IMR-90 (cell line): ENCODE measurements at regions not wholly inside any gene's neighbourhood (a gene's known extent, or its start where the extent isn't known, plus 50 kb on each side); places are given as distances from the start of the nearest gene placed in this dataset.

ENCODE experiments used
- ATAC-seq: fragments of 200-7000 bp; cut with Tn5 transposase; 2 replicates; pipeline ENCODE4 v1.9.1; 2020; ENCODE audit warnings: low read depth, mild to moderate bottlenecking, moderate library complexity
- BruUV-seq: library from RNA; stranded (reverse); fragments of 400-500 nt; replicated peaks from 2 replicates; lab custom pipeline; 2021; lab: Mats Ljungman, UMichigan
- CTCF ChIA-PET: fragments of 300-600 bp; formaldehyde crosslinking; extraction: SDS; loops from one replicate; lab custom pipeline; 2021; ENCODE audit warnings: antibody characterized with exemption; lab: Yijun Ruan, JAX
- POLR2A ChIA-PET: fragments of 300-600 bp; sonication (Branson Sonifier 250); formaldehyde crosslinking; loops from one replicate; lab custom pipeline; 2022; ENCODE audit warnings: antibody characterized with exemption; ENCODE audit not compliant: unreplicated experiment; lab: Charles Lee
- DNase-seq: peaks from one replicate; pipeline ENCODE4 v3.0.0; 2013
- H2AFZ ChIP-seq: replicated peaks from 2 replicates; pipeline ENCODE3; 2013; ENCODE audit warnings: low read length, mild to moderate bottlenecking; ENCODE audit not compliant: poor library complexity
- H2AK5ac ChIP-seq: 2 replicates; pipeline ENCODE4 v1.6.1; 2013; ENCODE audit warnings: low read depth, low read length, inconsistent platforms
- H2AK9ac ChIP-seq: replicated peaks from 2 replicates; pipeline ENCODE3; 2013; ENCODE audit warnings: mild to moderate bottlenecking, low read depth, low read length, moderate library complexity; ENCODE audit not compliant: poor library complexity
- H2BK120ac ChIP-seq: 2 replicates; pipeline ENCODE4 v1.6.1; 2013; ENCODE audit warnings: low read depth, low read length, inconsistent platforms
- H2BK15ac ChIP-seq: 3 replicates; pipeline ENCODE4 v1.6.1; 2013; ENCODE audit warnings: low read depth, low read length, inconsistent platforms
- H2BK20ac ChIP-seq: 2 replicates; pipeline ENCODE4 v1.6.1; 2013; ENCODE audit warnings: low read depth, mild to moderate bottlenecking, inconsistent platforms, low read length, moderate library complexity
- H2BK5ac ChIP-seq: 2 replicates; pipeline ENCODE4 v1.6.1; 2013; ENCODE audit warnings: mild to moderate bottlenecking, low read depth, low read length, inconsistent platforms; ENCODE audit not compliant: poor library complexity, severe bottlenecking
- H3K14ac ChIP-seq: replicated peaks from 2 replicates; pipeline ENCODE4 v1.6.1; 2013; ENCODE audit warnings: low read depth, low read length, inconsistent platforms
- H3K18ac ChIP-seq: 2 replicates; pipeline ENCODE4 v1.6.1; 2013; ENCODE audit warnings: low read depth, low read length, control low read depth
- H3K23ac ChIP-seq: 2 replicates; pipeline ENCODE4 v1.6.1; 2013; ENCODE audit warnings: low read depth, low read length, inconsistent platforms
- H3K27ac ChIP-seq: 2 replicates; pipeline ENCODE4 v1.5.1; 2013; ENCODE audit warnings: mild to moderate bottlenecking, control low read depth, low read length; ENCODE audit not compliant: insufficient read depth
- H3K27me3 ChIP-seq: 2 replicates; pipeline ENCODE4 v1.6.1; 2013; ENCODE audit warnings: low read length; ENCODE audit not compliant: control insufficient read depth, insufficient read depth
- H3K36me3 ChIP-seq: 2 replicates; pipeline ENCODE4 v1.6.1; 2013; ENCODE audit warnings: low read length, mixed read lengths; ENCODE audit not compliant: control insufficient read depth, insufficient read depth
- H3K4ac ChIP-seq: 2 replicates; pipeline ENCODE4 v1.6.1; 2013; ENCODE audit warnings: low read depth, low read length, inconsistent platforms
- H3K4me1 ChIP-seq: 2 replicates; pipeline ENCODE4 v1.6.1; 2013; ENCODE audit warnings: low read length, mixed read lengths; ENCODE audit not compliant: control insufficient read depth, insufficient read depth
- H3K4me2 ChIP-seq: 2 replicates; pipeline ENCODE4 v1.6.1; 2013; ENCODE audit warnings: low read depth, mild to moderate bottlenecking, control low read depth, low read length, moderate library complexity
- H3K4me3 ChIP-seq: 2 replicates; pipeline ENCODE4 v1.5.1; 2013; ENCODE audit warnings: low read depth, mild to moderate bottlenecking, control low read depth, low read length, moderate library complexity; ENCODE audit not compliant: insufficient read depth
- H3K56ac ChIP-seq: 2 replicates; pipeline ENCODE4 v1.6.1; 2013; ENCODE audit warnings: low read length, inconsistent platforms; ENCODE audit not compliant: insufficient read depth; ENCODE audit errors: extremely low read depth
- H3K79me1 ChIP-seq, 2 experiments: 2 replicates each; pipeline ENCODE4 v1.6.1; 2013; ENCODE audit warnings: low read length in 2 of 2, inconsistent platforms in 1 of 2, low read depth in 1 of 2
- H3K9ac ChIP-seq: 2 replicates; pipeline ENCODE4 v1.6.1; 2013; ENCODE audit warnings: low read depth, low read length, control low read depth
- H3K9me1 ChIP-seq: 2 replicates; pipeline ENCODE4 v1.6.1; 2013; ENCODE audit warnings: low read length, inconsistent platforms; ENCODE audit not compliant: insufficient read depth
- H3K9me3 ChIP-seq: 2 replicates; pipeline ENCODE4 v1.6.1; 2013; ENCODE audit warnings: low read length; ENCODE audit not compliant: control insufficient read depth, insufficient read depth
- H4K20me1 ChIP-seq: 2 replicates; pipeline ENCODE4 v1.6.1; 2013; ENCODE audit warnings: low read length, inconsistent platforms; ENCODE audit not compliant: insufficient read depth
- H4K5ac ChIP-seq: 2 replicates; pipeline ENCODE4 v1.6.1; 2013; ENCODE audit warnings: mild to moderate bottlenecking, low read depth, low read length, control low read depth
- H4K8ac ChIP-seq, 2 experiments: 2 replicates each; pipeline ENCODE4 v1.6.1; 2013; ENCODE audit warnings: low read depth in 2 of 2, low read length in 2 of 2, control low read depth in 1 of 2, inconsistent platforms in 1 of 2
- H4K91ac ChIP-seq: 2 replicates; pipeline ENCODE4 v1.6.1; 2013; ENCODE audit warnings: low read depth, low read length, inconsistent platforms; ENCODE audit not compliant: insufficient read depth
- MAFK ChIP-seq: IDR thresholded peaks from 2 replicates; pipeline ENCODE4 v1.6.1; 2012; ENCODE audit warnings: low read depth, low read length, improper control_type of control experiment
- SMC3 ChIP-seq: fragments of 150-350 bp; IDR thresholded peaks from 2 replicates; pipeline ENCODE4 v1.6.1; 2016; ENCODE audit warnings: low read depth, mild to moderate bottlenecking, antibody characterized with exemption, low read length, moderate library complexity
- WGBS, 2 experiments: methylation state at CpG; one replicate each; pipeline versions ENCODE4 v1.1.5 to v1.1.7; 2013; ENCODE audit warnings: missing lambda C conversion rate in 2 of 2; ENCODE audit not compliant: insufficient read length in 1 of 2; ENCODE audit errors: extremely low coverage in 2 of 2; 5-methylcytosine and 5-hydroxymethylcytosine counted together
- dilution Hi-C: fragments of 300-500 bp; cut with HindIII; formaldehyde crosslinking; loops from one replicate; pipeline ENCODE4 v1.14.3; 2018; ENCODE audit warnings: low sequenced_read_pairs; ENCODE audit not compliant: unreplicated experiment
- in situ Hi-C: fragments of 300-500 bp; cut with MboI; formaldehyde crosslinking; loops from 3 replicates; pipeline ENCODE4 v1.14.3; 2019; ENCODE audit warnings: low sequenced_read_pairs, inconsistent platforms, mixed read lengths
- intact Hi-C: fragments of 100-400 bp; cut with micrococcal nuclease; formaldehyde crosslinking; loops from 2 replicates; pipeline ENCODE4 v1.10.0; 2022

DNA sequence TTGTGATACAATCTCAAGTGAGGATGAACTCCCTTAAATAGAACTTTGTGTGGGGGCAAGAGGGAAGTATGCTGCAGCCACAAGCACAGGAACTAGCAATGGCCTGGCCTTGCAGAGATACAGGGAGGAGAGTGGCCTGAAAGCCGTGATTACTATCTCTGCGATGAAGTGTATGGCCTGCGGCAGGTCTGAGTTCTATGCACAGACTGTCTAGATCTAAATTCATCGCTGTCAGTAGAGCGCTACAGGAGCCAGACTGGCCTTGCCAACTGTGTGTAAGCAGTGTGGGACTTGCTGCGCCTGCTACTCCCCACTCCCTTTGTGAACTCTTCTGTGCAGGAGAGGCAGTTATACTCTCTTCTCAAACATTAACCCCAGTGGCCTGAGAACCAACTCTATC, 997.0 kb downstream of the GRIK2 start:
- ATAC-seq (no peak), DNase-seq (no peak)
- H3K9me1 ChIP-seq: no peaks in the 10 kb centered on the region
- no peak overlapping the region for H4K5ac ChIP-seq
- no peak overlapping the region for H2BK15ac ChIP-seq
- no peak overlapping the region for H3K56ac ChIP-seq
- H3K4me1 ChIP-seq: no peaks in the 10 kb centered on the region
- no peak overlapping the region for H2BK5ac ChIP-seq
- H3K9ac ChIP-seq: no peak overlapping the region
- TF ChIP-seq MAFK: no peak
- TF ChIP-seq SMC3: no peak
- no peak overlapping the region for H3K27ac ChIP-seq
- dilution Hi-C loops (no loop called here), intact Hi-C loops (no loop called here), in situ Hi-C loops (no loop called here)
- no peak overlapping the region for H3K4me2 ChIP-seq
- H4K20me1 ChIP-seq: no peaks in the 10 kb centered on the region
- H2AK5ac ChIP-seq: no peak overlapping the region
- no peak overlapping the region for H2BK20ac ChIP-seq
- CTCF ChIA-PET: no interaction called here
- BruUV-seq: no TSS peak
- no peak overlapping the region for H2AK9ac ChIP-seq
- no peak overlapping the region for H3K18ac ChIP-seq
- no peak overlapping the region for H3K14ac ChIP-seq
- H3K27me3 ChIP-seq: no peaks in the 10 kb centered on the region
- no peak overlapping the region for H3K4me3 ChIP-seq
- no peak overlapping the region for H3K23ac ChIP-seq
- no peak overlapping the region for H4K8ac ChIP-seq
- H3K4ac ChIP-seq: no peak overlapping the region
- no peaks in the 10 kb centered on the region for H3K36me3 ChIP-seq
- WGBS, 2 experiments: 83% methylated on average over 1 of the region's 6 CpGs; no CpG with 5 or more reads in 1 of the 2 experiments
- H4K91ac ChIP-seq: no peak overlapping the region
- H2BK120ac ChIP-seq: no peak overlapping the region
- no peak overlapping the region for H2AFZ ChIP-seq
- no peaks in the 10 kb centered on the region for H3K79me1 ChIP-seq
- POLR2A ChIA-PET: no interaction called here
- H3K9me3 ChIP-seq: peaks cover 15% of the 10 kb centered on the region
